Chondrocyte (in vitro differentiated cells): ENCODE measurements at regions not wholly inside any gene's neighbourhood (a gene's known extent, or its start where the extent isn't known, plus 50 kb on each side); places are given as distances from the start of the nearest gene placed in this dataset.

Experiments used
- DNase-seq: peaks from one replicate; pipeline ENCODE4 v3.0.0; 2021; ENCODE audit warnings: mixed read lengths, low spot score
- H3K27ac Mint-ChIP-seq: one replicate; pipeline ENCODE4 v1.8.0; 2021; ENCODE audit warnings: mild to moderate bottlenecking, moderate library complexity, mixed read lengths; ENCODE audit not compliant: unreplicated experiment
- H3K27me3 Mint-ChIP-seq: 2 replicates; pipeline ENCODE4 v1.8.0; 2021; ENCODE audit warnings: low read depth, mixed read lengths
- H3K36me3 Mint-ChIP-seq: 2 replicates; pipeline ENCODE4 v1.8.0; 2021; ENCODE audit warnings: low read depth, mixed read lengths
- H3K4me1 Mint-ChIP-seq: 2 replicates; pipeline ENCODE4 v1.8.0; 2021; ENCODE audit warnings: low read depth, mild to moderate bottlenecking, mixed read lengths
- H3K4me3 Mint-ChIP-seq: one replicate; pipeline ENCODE4 v1.8.0; 2021; ENCODE audit warnings: mild to moderate bottlenecking, moderate library complexity, mixed read lengths; ENCODE audit not compliant: unreplicated experiment
- H3K9me3 Mint-ChIP-seq: 2 replicates; pipeline ENCODE4 v1.8.0; 2021; ENCODE audit warnings: low read depth, mixed read lengths
- CTCF ChIP-seq: fragments of 200-600 bp; sonication (generic); IDR thresholded peaks from 2 replicates; pipeline ENCODE4 v1.5.0; 2021; ENCODE audit warnings: antibody characterized with exemption, mild to moderate bottlenecking, moderate library complexity

GRCh38 chr12:43097471-43097870 is 454.5 kb downstream of the ADAMTS20 start:
- H3K27me3 Mint-ChIP-seq: no peaks in the 10 kb centered on the region
- H3K4me3 Mint-ChIP-seq: no peak overlapping the region
- no peaks in the 10 kb centered on the region for H3K36me3 Mint-ChIP-seq
- DNase-seq: no peak
- no peak for TF ChIP-seq CTCF
- H3K4me1 Mint-ChIP-seq: peaks cover 21% of the 10 kb centered on the region
- H3K27ac Mint-ChIP-seq: no peak overlapping the region
- peaks cover 4% of the 10 kb centered on the region for H3K9me3 Mint-ChIP-seq

- H3K27me3 Mint-ChIP-seq: no peaks in the 10 kb centered on the region
- no peak overlapping the region for H3K4me3 Mint-ChIP-seq
- H3K27ac Mint-ChIP-seq: no peak overlapping the region
- no peaks in the 10 kb centered on the region for H3K36me3 Mint-ChIP-seq
- H3K9me3 Mint-ChIP-seq: peaks cover 4% of the 10 kb centered on the region
- no peak for TF ChIP-seq CTCF
- peaks cover 21% of the 10 kb centered on the region for H3K4me1 Mint-ChIP-seq
- DNase-seq: no peak
These were observed 456.2 kb downstream of the ADAMTS20 start for GRCh38 chr12:43095669-43096280.

DNA sequence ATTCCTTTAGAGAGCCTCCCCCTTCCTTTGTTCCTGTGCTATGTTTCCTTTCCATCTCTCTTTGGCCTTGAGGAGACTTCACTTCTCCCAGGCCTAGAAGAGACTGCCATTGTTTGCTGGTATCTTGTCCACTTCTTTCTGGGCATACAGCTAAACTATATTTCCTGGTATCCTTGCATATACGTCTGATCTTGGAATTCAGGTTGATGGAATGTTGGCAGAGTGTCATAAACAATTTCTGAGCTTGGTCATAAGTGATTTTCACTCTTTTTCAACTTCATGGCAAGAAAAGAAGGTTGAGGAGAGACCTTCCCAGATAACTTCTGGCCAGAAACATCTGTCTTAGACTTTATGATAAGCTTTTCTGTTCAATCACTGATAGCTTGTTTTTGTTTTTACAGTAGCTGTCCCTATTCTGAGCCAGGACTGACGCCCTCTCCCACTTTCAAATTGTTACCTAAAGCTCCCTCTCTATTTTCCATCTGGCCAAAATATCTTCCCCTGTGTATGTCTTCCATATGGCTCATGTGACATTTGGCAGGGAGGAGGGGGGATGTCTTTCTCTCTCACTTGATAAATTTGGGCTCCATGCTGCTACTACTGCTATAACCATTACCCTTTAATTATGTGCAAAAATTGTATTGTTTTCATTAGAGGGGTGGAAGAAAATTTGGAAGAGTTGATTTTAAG is 457.0 kb downstream of the ADAMTS20 start:
- Mint-ChIP-seq H3K4me1 (peaks cover 21% of the 10 kb centered on the region), H3K36me3 (no peaks in the 10 kb centered on the region), H3K27ac (no peak overlapping the region), H3K4me3 (no peak overlapping the region), H3K9me3 (peaks cover 9% of the 10 kb centered on the region), H3K27me3 (no peaks in the 10 kb centered on the region)
- DNase-seq: no peak
- no peak for TF ChIP-seq CTCF

- H3K4me1 Mint-ChIP-seq: peaks cover 11% of the 10 kb centered on the region
- DNase-seq: no peak
- peaks cover 23% of the 10 kb centered on the region for H3K9me3 Mint-ChIP-seq
- no peak overlapping the region for H3K4me3 Mint-ChIP-seq
- H3K27me3 Mint-ChIP-seq: no peaks in the 10 kb centered on the region
- TF ChIP-seq CTCF: no peak
- no peak overlapping the region for H3K27ac Mint-ChIP-seq
- H3K36me3 Mint-ChIP-seq: peaks cover 3% of the 10 kb centered on the region
These were observed 461.0 kb downstream of the ADAMTS20 start for GRCh38 chr12:43090981-43091380.

DNA sequence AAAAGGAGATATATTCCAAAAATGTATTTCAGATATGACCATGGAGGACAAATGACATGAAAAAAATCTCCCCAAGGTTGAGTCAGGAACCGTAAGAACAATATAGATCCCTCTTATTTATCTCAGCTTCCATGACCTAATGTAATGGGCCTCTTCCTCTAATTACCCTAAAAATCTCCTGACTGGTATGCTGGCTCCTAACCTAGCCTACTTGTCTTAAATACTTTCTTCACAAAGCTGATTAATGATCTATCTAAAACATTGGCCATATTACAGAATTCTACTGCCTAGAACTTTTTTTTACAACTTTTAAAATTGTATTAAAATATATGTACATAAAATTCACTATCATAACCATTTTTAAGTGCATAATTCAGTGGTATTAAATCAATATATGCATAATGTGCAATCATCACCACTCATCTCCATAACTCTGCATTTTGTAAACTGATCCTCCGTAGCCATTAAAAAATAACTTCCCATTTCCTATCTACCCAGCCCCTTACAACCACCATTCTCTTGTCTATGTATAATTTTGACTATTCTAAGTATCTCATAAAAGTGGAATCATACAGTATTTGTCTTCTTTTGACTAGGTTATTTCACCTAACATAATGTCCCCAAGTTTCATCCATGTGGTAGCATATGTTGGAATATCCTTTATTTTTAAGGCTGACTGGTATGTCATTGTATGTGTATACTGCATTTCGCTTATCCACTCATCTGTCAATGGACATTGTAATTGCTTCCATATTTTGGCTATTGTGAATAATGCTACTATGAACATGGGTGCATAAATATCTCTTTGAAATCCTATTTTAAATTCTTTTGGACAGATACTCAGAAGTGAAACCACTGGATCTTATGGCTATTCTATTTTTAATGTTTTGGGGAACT is 464.6 kb downstream of the ADAMTS20 start:
- Mint-ChIP-seq H3K27me3 (no peaks in the 10 kb centered on the region), H3K4me1 (no peaks in the 10 kb centered on the region), H3K27ac (no peak overlapping the region), H3K9me3 (peaks cover 30% of the 10 kb centered on the region), H3K36me3 (peaks cover 3% of the 10 kb centered on the region), H3K4me3 (no peak overlapping the region)
- no peak for DNase-seq
- TF ChIP-seq CTCF: no peak
